WI38 (cell line): ENCODE measurements at regions not wholly inside any gene's neighbourhood (a gene's known extent, or its start where the extent isn't known, plus 50 kb on each side); places are given as distances from the start of the nearest gene placed in this dataset.

Source experiments
- H3K4me3 ChIP-seq: 2 replicates; pipeline ENCODE4 v1.5.1; 2011; ENCODE audit warnings: low read depth, mild to moderate bottlenecking, control low read depth, low read length
- TF ChIP-seq, protein P1 (sequence below): IDR thresholded peaks from 2 replicates; pipeline ENCODE4 v1.5.1; 2012; ENCODE audit warnings: low read depth, mild to moderate bottlenecking, control low read depth, low read length

DNA sequence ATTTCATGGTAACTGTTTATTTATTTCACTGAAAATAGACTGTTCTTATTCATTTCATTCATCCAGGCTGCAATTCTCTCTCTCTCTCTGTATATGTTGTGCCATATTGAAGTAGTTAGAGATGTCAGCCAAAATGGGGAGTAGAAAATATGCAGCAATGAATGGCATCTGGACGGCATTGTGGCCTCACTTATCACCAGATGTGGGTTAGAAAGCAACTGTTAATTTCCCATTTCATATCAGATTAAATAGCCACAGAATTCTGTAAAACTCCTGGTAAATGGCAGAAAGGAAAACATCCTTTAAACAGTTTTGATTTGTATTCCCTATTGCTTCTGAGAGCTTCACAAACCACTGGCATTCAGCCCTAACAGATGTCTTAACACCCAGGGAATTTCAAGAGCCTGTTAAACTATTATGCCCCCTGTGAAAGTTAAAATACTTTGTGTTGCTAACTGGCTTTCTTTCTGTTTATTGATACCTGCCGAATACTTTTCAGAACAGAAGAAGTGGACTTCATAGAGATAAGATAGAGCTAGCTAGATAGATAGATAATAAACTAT lies 1763.3 kb upstream of the MIR17HG start:
- TF ChIP-seq, protein P1, sequence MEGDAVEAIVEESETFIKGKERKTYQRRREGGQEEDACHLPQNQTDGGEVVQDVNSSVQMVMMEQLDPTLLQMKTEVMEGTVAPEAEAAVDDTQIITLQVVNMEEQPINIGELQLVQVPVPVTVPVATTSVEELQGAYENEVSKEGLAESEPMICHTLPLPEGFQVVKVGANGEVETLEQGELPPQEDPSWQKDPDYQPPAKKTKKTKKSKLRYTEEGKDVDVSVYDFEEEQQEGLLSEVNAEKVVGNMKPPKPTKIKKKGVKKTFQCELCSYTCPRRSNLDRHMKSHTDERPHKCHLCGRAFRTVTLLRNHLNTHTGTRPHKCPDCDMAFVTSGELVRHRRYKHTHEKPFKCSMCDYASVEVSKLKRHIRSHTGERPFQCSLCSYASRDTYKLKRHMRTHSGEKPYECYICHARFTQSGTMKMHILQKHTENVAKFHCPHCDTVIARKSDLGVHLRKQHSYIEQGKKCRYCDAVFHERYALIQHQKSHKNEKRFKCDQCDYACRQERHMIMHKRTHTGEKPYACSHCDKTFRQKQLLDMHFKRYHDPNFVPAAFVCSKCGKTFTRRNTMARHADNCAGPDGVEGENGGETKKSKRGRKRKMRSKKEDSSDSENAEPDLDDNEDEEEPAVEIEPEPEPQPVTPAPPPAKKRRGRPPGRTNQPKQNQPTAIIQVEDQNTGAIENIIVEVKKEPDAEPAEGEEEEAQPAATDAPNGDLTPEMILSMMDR = no peak

DNA sequence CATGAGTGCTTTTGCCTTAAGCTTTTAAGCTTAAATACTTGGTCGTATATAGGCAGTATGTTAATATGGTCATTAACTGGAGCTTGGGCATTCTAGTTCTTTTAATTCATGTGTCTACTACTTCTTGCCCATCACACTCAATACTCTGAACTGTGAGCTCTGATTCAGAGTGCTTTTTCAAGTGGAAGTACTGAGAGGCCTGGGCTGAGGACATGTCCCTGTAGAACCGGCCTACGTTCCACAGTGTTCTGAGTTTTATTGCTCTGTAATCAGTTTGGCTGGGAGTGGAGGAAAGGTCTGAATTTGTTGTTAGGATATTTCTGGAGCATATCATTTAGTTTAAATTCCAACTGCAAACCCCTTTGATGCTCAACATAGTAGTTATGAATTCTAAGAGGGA lies 1744.8 kb upstream of the MIR17HG start:
- H3K4me3 ChIP-seq = no peak overlapping the region
- TF ChIP-seq, protein P1 = no peak

More for the DNA sequence above, 1763.3 kb upstream of the MIR17HG start:
- H3K4me3 ChIP-seq = no peak overlapping the region

DNA sequence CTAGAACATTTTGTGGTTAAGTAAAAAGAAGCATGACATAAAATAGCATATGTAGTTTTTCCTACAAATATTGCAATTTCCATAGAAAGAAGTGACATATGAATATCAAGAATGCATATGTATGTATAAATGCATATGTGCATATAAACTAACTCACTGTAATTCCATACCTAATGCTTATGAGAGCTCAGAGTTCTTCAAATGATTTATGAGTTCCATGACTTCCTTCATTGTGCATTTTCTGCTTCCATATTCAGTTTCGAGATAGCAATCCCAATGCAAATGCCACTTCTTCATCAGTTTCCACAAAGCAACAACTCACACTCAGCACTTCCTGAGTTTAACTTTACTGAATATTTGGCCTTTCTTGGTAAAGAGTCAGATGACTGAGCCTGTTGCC lies 1744.3 kb upstream of the MIR17HG start:
- TF ChIP-seq, protein P1 = no peak
- no peak overlapping the region for H3K4me3 ChIP-seq

DNA sequence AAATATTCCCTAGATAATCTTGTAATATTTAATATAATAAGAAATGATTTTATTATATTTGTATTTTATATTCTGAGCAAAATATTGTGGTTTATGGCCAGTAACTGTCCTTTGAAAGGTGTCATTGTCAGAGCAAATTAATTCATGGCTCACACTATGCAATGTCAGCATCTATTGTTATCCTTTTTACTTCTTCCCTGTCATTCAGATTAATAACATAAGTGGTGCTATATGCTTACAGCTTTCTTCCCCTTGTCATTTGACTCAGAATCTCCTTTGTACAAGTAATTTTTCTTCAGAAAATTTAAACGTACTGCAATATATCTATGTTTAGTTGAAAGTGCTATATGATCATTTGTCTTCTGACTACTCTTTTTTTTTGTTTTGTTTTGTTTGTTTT lies 1738.2 kb upstream of the MIR17HG start:
- H3K4me3 ChIP-seq = no peak overlapping the region
- TF ChIP-seq, protein P1 = no peak

DNA sequence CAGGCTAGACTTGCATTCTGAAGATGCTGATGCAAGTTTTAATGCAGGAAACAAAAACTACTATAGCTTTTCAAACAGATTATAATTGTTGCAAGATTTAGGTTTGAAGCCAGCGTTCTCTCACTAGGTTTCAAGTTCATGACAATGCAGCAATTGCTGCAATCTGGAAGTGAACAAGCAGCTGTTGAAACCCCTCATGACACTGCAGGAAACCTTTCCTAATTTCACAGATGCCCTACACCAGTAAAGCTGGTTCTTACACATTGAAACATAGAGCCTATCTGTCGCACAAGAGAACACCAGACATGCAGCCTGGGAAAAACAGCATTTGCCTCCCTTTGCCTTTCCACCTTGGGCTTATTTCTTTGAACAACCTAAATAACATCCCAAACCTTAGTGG lies 1737.2 kb upstream of the MIR17HG start:
- TF ChIP-seq, protein P1 = no peak
- H3K4me3 ChIP-seq = no peak overlapping the region

DNA sequence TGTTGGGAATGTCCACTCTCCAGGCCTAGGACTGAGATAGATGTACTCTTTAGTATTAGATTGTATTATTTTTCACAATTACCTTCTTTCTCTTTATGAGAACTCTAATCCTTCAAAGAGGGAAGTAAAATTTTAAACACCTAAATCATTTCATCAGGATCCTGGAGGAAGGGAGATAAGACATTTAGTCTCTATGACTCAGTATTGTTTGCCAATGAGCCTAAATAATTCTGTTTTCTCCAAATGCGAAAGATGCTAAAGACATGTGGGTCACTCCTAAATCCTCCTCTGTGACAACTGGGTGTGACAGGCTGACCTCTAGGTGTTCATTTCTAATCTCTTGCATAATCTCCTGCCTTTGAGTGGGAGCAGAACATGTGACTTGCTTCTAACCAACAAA lies 1736.6 kb upstream of the MIR17HG start:
- no peak overlapping the region for H3K4me3 ChIP-seq
- TF ChIP-seq, protein P1 = no peak

DNA sequence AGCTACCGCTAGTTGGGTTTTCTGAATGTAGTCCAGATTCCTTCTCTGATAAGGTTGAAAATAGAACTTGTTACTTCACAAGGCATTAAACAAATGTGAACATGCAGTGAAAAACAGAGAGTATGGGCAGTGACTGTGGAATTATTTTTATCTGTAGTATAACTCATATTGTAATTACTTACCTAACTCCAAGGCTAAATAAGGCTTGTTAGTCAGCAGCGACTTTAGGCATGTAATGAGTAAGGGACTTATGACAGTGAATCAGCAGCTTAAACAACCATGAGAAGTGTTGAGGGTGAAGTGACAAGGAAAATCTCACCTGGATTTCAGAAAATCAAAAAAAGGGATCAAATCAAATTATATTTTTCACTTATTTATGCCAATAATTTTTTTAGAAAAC lies 1719.5 kb upstream of the MIR17HG start:
- H3K4me3 ChIP-seq = no peak overlapping the region
- TF ChIP-seq, protein P1 = no peak
